Omental fat pad (tissue), 3 donors: ENCODE measurements at regions not wholly inside any gene's neighbourhood (a gene's known extent, or its start where the extent isn't known, plus 50 kb on each side); places are given as distances from the start of the nearest gene placed in this dataset.

Experiments
- ATAC-seq: fragments of 150-250 bp; one replicate; pipeline ENCODE4 v1.9.1; 2016; ENCODE audit warnings: mild to moderate bottlenecking, moderate library complexity; ENCODE audit not compliant: low FRiP score
- DNase-seq: peaks from one replicate; pipeline ENCODE4 v3.0.0-alpha.2; 2019; ENCODE audit warnings: low spot score
- TF ChIP-seq, protein P1 (sequence below), 3 donors: fragments of 450-650 bp; IDR thresholded peaks; one replicate each; pipeline ENCODE4 v1.5.1; 2016 to 2017; ENCODE audit warnings: antibody characterized with exemption in 3 of 3, mild to moderate bottlenecking in 3 of 3, moderate library complexity in 2 of 3

DNA sequence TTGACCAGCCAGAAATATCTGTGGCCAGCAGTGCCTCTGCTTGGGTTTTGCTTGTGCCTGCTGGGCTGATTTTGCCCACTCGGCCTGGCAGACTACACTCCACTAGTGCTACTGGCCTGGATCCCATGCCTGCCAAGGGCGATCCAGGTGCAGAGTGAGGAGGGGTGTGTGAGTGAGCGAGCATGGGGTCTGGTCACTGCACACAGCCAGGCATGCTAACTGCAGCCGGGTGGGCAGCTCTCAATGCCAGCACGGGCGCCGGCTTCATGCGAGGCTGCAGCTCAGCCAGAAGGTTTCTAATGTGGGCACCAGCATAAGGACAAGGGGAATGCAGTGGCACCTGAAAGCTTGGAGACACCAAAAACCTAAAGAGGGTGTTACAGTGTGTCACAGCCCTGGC, 1161.4 kb downstream of the FSTL5 start:
- TF ChIP-seq, protein P1, sequence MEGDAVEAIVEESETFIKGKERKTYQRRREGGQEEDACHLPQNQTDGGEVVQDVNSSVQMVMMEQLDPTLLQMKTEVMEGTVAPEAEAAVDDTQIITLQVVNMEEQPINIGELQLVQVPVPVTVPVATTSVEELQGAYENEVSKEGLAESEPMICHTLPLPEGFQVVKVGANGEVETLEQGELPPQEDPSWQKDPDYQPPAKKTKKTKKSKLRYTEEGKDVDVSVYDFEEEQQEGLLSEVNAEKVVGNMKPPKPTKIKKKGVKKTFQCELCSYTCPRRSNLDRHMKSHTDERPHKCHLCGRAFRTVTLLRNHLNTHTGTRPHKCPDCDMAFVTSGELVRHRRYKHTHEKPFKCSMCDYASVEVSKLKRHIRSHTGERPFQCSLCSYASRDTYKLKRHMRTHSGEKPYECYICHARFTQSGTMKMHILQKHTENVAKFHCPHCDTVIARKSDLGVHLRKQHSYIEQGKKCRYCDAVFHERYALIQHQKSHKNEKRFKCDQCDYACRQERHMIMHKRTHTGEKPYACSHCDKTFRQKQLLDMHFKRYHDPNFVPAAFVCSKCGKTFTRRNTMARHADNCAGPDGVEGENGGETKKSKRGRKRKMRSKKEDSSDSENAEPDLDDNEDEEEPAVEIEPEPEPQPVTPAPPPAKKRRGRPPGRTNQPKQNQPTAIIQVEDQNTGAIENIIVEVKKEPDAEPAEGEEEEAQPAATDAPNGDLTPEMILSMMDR (IDR thresholded peaks at IDR 0.05), result no peak
- DNase-seq, result no peak
- ATAC-seq, result no peak

DNA sequence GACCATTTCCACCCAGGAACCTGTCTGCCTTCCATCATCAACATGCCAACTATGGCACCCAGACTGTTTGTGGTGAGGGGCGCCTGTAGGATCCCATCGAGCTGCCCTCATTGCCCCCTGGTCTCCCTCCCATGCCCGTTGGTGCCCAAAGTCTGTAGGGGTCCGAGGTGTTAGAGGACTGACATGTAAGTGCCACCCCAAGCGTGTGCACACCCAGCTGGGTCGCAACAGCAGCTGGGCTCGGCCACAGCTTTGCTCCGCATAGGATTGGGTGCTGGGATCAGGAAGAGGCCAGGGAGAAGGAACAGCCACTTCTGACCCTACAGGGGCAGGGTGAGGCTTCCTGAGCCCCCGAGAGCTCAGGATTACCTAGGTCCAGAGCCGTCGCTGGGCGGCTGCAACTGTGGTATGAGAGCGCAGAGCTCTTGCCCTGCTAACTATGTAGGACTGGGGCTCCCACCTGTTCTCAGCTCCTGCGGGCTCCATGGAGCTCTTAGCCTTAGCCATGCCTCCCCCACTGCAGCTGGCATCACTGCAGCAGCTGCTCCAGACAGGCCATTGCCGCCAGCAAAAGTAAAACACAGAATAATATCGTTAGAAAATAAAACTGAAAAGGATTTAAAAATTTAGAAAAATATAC, 1160.3 kb downstream of the FSTL5 start:
- DNase-seq, result no peak
- TF ChIP-seq, protein P1 (IDR thresholded peaks at IDR 0.05), result no peak
- ATAC-seq, result no peak

DNA sequence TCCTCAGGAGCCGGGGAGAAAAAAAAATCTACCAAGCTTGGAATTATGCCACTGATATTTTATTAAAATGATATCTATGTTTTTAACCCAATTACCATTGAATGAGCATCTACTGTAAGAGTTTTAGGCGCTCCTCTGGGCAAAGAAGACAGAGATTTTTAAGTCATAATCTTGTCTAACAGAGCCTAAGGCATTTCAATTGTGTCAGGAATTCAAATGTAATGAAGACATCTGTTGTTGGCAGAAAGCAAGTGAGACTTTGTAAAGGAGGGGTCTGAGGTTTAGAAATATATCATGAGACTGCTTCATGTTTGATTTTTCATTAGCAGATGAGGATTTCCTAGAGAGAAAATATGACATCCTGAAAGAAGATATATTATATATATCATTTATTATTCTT, 1158.1 kb downstream of the FSTL5 start:
- DNase-seq (no peak), ATAC-seq (no peak)
- TF ChIP-seq, protein P1 (IDR thresholded peaks at IDR 0.05), result no peak

DNA sequence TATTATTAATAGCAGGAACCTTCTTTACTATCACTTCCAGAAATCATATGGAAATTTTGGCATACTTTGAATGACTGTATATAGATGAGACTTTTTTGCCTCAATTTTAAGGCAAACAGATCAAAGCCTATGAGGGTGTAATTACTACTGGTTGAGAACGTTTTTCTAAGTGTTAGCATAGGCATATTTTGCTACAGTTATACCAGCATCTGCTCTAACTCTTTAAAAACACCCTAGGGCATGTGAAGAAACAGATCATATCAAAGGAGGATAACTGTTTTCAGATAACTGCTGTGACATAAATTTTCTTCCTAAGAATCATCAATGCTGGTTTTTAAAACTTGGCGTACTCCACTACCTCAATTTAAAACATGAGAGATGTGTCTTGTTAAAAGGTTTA, 1155.3 kb downstream of the FSTL5 start:
- ATAC-seq, result no peak
- DNase-seq, result no peak
- TF ChIP-seq, protein P1 (IDR thresholded peaks at IDR 0.05), result no peak

- ATAC-seq (no peak), DNase-seq (no peak)
- TF ChIP-seq, protein P1 (IDR thresholded peaks at IDR 0.05), result no peak
Measured at GRCh38 chr4:161010227-161010626, 1153.6 kb downstream of the FSTL5 start.
